CD4-positive, alpha-beta memory T cell (primary cell): ENCODE measurements at regions not wholly inside any gene's neighbourhood (a gene's known extent, or its start where the extent isn't known, plus 50 kb on each side); places are given as distances from the start of the nearest gene placed in this dataset.
"Not testable (repeated sequence)": the region's sequence is repeated elsewhere in the genome, so short reads cannot be mapped to it uniquely, and the experiment has no call there.

Source experiments
- CTCF ChIA-PET: fragments of 350-600 bp; sonication (Branson Sonifier 250); formaldehyde crosslinking; loops from one replicate; lab custom pipeline; 2021; ENCODE audit warnings: inconsistent platforms; ENCODE audit not compliant: partially characterized antibody; lab: Charles Lee
- POLR2A ChIA-PET: fragments of 350-600 bp; sonication (Branson Sonifier 250); formaldehyde crosslinking; loops from one replicate; lab custom pipeline; 2021; ENCODE audit not compliant: partially characterized antibody; lab: Charles Lee
- DNase-seq, 5 donors: peaks; one replicate each; pipeline versions ENCODE4 v3.0.0 to v3.0.0-alpha.2; 2020 to 2022; ENCODE audit warnings: mixed read lengths in 1 of 5
- H3K27ac ChIP-seq: one replicate; pipeline ENCODE4 v1.7.0; 2013; ENCODE audit warnings: low read depth, low read length
- H3K27me3 ChIP-seq: 2 replicates; pipeline ENCODE4 v1.7.0; 2013; ENCODE audit warnings: mild to moderate bottlenecking, low read length, moderate library complexity; ENCODE audit not compliant: insufficient read depth
- H3K36me3 ChIP-seq: 2 replicates; pipeline ENCODE4 v1.7.0; 2013; ENCODE audit warnings: mild to moderate bottlenecking, low read length, moderate library complexity; ENCODE audit not compliant: insufficient read depth
- H3K4me1 ChIP-seq: 2 replicates; pipeline ENCODE4 v1.7.0; 2013; ENCODE audit warnings: mild to moderate bottlenecking, low read length, moderate library complexity; ENCODE audit not compliant: insufficient read depth
- H3K4me3 ChIP-seq, 2 donors: one replicate each; pipeline ENCODE4 v1.7.0; 2013; ENCODE audit warnings: low read length in 2 of 2, mild to moderate bottlenecking in 1 of 2
- H3K9me3 ChIP-seq, 2 donors: one replicate each; pipeline ENCODE4 v1.7.0; 2013; ENCODE audit warnings: low read length in 2 of 2, control low read depth in 1 of 2; ENCODE audit not compliant: control insufficient read depth in 1 of 2
- H3K27ac Mint-ChIP-seq, 7 donors: one replicate each; pipeline ENCODE4 v1.8.0; 2020 to 2021; ENCODE audit warnings: mixed read lengths in 7 of 7, mild to moderate bottlenecking in 6 of 7, inconsistent platforms in 3 of 7, moderate library complexity in 3 of 7
- H3K27me3 Mint-ChIP-seq, 2 donors: one replicate each; pipeline ENCODE4 v1.8.0; 2020 to 2021; ENCODE audit warnings: mixed read lengths in 2 of 2
- H3K36me3 Mint-ChIP-seq, 2 donors: one replicate each; pipeline ENCODE4 v1.8.0; 2020 to 2021; ENCODE audit warnings: mixed read lengths in 2 of 2, inconsistent platforms in 1 of 2, mild to moderate bottlenecking in 1 of 2
- H3K4me1 Mint-ChIP-seq, 4 donors: one replicate each; pipeline ENCODE4 v1.8.0; 2020 to 2021; ENCODE audit warnings: mixed read lengths in 4 of 4, mild to moderate bottlenecking in 1 of 4
- H3K4me3 Mint-ChIP-seq, 8 donors: one replicate each; pipeline ENCODE4 v1.8.0; 2020 to 2021; ENCODE audit warnings: mixed read lengths in 8 of 8, mild to moderate bottlenecking in 7 of 8, moderate library complexity in 6 of 8, inconsistent platforms in 3 of 8
- H3K9me3 Mint-ChIP-seq, 8 donors: one replicate each; pipeline ENCODE4 v1.8.0; 2020 to 2021; ENCODE audit warnings: mixed read lengths in 8 of 8, mild to moderate bottlenecking in 5 of 8, inconsistent platforms in 3 of 8, moderate library complexity in 1 of 8
- intact Hi-C: fragments of 100-400 bp; cut with micrococcal nuclease; formaldehyde crosslinking; loops from one replicate; pipeline ENCODE4 v1.15.1; 2023

GRCh38 chr1:215432483-215433227 lies 134.4 kb upstream of the KCTD3 start:
- H3K27me3 ChIP-seq, H3K36me3 ChIP-seq, intact Hi-C loops, DNase-seq, H3K9me3 ChIP-seq, H3K27ac Mint-ChIP-seq, H3K27ac ChIP-seq, H3K4me1 Mint-ChIP-seq, POLR2A ChIA-PET, H3K4me3 Mint-ChIP-seq, H3K4me3 ChIP-seq, H3K4me1 ChIP-seq, CTCF ChIA-PET, H3K36me3 Mint-ChIP-seq, H3K27me3 Mint-ChIP-seq: not testable (repeated sequence)
- peaks cover 7 to 26% (median 10%) of the 10 kb centered on the region in 8 donors for H3K9me3 Mint-ChIP-seq

DNA sequence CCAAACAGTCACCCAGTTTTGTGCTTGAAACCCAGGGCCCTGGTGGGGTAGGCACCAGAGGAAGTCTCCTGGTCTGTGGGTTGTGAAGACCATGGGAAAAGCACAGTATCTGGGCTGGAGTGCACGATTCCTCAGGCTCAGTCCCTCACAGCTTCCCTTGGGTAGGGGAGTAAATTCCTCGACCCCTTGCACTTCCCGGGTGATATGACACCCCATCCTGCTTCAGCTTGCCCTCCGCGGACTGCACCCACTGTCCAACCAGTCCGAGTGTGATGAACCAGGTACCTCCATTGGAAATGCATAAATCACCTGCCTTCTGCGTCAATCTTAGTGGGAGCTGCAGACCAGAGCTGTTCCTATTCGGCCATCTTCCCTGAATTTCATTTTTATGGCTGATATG lies 133.9 kb upstream of the KCTD3 start:
- no peaks in the 10 kb centered on the region for H3K4me1 ChIP-seq
- no peaks in the 10 kb centered on the region for H3K27me3 ChIP-seq
- no peaks in the 10 kb centered on the region for H3K36me3 ChIP-seq
- Mint-ChIP-seq H3K36me3 (peaks cover 0 to 3% of the 10 kb centered on the region in 2 donors), H3K4me1 (no peaks in the 10 kb centered on the region), H3K27ac (no peak overlapping the region), H3K9me3 (peaks cover 2 to 30% (median 7%) of the 10 kb centered on the region in 8 donors), H3K27me3 (no peaks in the 10 kb centered on the region), H3K4me3 (no peak overlapping the region)
- H3K27ac ChIP-seq, result no peak overlapping the region
- H3K4me3 ChIP-seq, result no peak overlapping the region
- no peaks in the 10 kb centered on the region for H3K9me3 ChIP-seq
- DNase-seq, result no peak
- intact Hi-C loops, result no loop called here
- CTCF ChIA-PET, result no interaction called here
- POLR2A ChIA-PET, result no interaction called here

DNA sequence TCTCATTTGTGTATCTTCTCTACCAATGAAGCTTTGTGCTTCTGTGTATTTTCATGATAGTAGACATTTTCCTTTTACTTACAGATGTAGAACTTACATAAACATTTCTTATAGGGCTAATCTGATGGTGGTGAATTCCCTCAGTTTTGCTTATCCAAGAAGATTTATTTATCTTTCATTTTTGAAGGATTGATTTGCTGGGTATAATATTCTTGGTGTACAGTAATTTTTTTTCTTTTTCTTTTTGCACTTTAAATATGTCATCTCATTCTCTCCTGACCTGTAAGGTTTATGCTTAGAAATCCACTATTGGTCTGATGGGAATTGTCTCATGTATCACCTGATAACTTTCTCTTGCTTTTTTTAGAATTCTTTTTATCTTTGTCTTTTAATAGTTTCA lies 127.6 kb upstream of the KCTD3 start:
- peaks cover 6 to 47% (median 39%) of the 10 kb centered on the region in 8 donors for H3K9me3 Mint-ChIP-seq
- H3K36me3 Mint-ChIP-seq, result no peaks in the 10 kb centered on the region
- ChIA-PET CTCF (no interaction called here), POLR2A (no interaction called here)
- Histone ChIP-seq H3K9me3 (peaks cover 0 to 3% of the 10 kb centered on the region in 2 donors), H3K27me3 (no peaks in the 10 kb centered on the region), H3K4me1 (no peaks in the 10 kb centered on the region), H3K36me3 (no peaks in the 10 kb centered on the region), H3K27ac (no peak overlapping the region), H3K4me3 (no peak overlapping the region)
- intact Hi-C loops, result no loop called here
- no peak overlapping the region for H3K4me3 Mint-ChIP-seq
- H3K27ac Mint-ChIP-seq, result no peak overlapping the region
- H3K4me1 Mint-ChIP-seq, result no peaks in the 10 kb centered on the region
- DNase-seq, result no peak
- H3K27me3 Mint-ChIP-seq, result no peaks in the 10 kb centered on the region

DNA sequence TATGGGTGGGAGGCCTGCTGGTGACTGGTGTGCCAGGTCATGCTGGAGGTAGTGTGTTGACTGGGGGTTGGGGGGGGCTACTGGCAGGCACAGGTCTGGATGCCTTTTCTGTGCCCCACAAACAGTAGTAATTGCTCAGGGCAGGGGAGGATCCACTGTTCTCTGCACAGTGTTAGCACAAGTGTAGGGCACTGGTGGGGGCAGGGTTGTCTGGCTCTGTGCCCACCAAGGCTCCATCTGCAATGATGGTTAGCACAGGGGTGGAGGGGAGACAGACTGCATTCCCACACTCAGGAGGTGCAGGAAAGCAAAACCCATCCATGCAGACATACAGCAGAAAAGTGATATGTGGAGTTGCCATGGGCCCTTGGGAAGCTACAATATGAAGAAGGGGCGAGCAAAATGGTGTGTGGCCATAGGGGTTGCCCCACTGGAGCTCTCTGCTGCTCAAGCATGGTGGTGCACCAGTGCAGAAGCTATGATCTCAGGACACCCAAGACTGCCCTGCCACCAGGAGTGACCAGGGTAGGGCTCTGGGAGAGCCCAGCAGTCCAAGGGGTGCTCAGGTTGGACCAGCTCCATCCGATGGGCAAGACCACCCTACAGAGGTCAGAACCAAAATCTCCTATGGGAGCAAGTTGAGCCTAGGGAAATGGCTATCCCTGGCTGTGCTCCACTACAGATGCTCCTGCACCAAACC lies 122.2 kb upstream of the KCTD3 start:
- POLR2A ChIA-PET, result no interaction called here
- Mint-ChIP-seq H3K4me3 (no peak overlapping the region), H3K27me3 (no peaks in the 10 kb centered on the region), H3K27ac (no peak overlapping the region), H3K4me1 (no peaks in the 10 kb centered on the region), H3K9me3 (peaks cover under 1 to 28% (median 22%) of the 10 kb centered on the region in 8 donors), H3K36me3 (no peaks in the 10 kb centered on the region)
- CTCF ChIA-PET, result no interaction called here
- no peak overlapping the region for H3K4me3 ChIP-seq
- H3K9me3 ChIP-seq, result no peaks in the 10 kb centered on the region
- H3K27me3 ChIP-seq, result no peaks in the 10 kb centered on the region
- no peak overlapping the region for H3K27ac ChIP-seq
- no peaks in the 10 kb centered on the region for H3K36me3 ChIP-seq
- DNase-seq, result peak in 1 of 5 donors; percentile 10
- H3K4me1 ChIP-seq, result no peaks in the 10 kb centered on the region
- intact Hi-C loops, result no loop called here

- H3K27me3 ChIP-seq, H3K36me3 ChIP-seq, H3K27ac Mint-ChIP-seq, POLR2A ChIA-PET, H3K4me3 ChIP-seq, H3K9me3 ChIP-seq, H3K27me3 Mint-ChIP-seq, H3K36me3 Mint-ChIP-seq, intact Hi-C loops, H3K27ac ChIP-seq, H3K4me1 Mint-ChIP-seq, H3K4me3 Mint-ChIP-seq, H3K4me1 ChIP-seq, CTCF ChIA-PET, DNase-seq: not testable (repeated sequence)
- H3K9me3 Mint-ChIP-seq, result peaks cover 0 to 16% (median 5%) of the 10 kb centered on the region in 8 donors
Measured at GRCh38 chr1:215448014-215448413, 119.1 kb upstream of the KCTD3 start.

DNA sequence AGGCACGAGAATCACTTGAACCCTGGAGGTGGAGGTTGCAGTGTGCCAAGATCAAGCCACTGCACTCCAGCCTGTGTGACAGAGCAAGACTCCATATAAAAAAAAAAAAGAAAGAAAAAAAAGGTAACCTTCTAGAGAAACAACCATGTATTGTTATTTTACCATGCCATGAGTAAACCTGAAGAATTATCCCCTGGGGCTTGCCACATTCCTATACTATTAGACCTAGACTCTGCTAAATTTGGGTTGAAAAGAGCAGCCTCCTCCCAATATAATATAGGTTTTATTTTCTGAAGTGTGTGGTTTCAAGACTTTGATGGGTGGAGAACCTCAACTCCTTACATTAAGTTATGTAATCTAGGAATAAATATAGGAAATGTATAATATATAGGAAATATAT lies 118.0 kb upstream of the KCTD3 start:
- H3K36me3 Mint-ChIP-seq, H3K4me3 Mint-ChIP-seq, H3K36me3 ChIP-seq, H3K27ac Mint-ChIP-seq, H3K4me3 ChIP-seq, DNase-seq, intact Hi-C loops, H3K9me3 ChIP-seq, H3K27me3 ChIP-seq, POLR2A ChIA-PET, H3K4me1 Mint-ChIP-seq, H3K9me3 Mint-ChIP-seq, H3K27me3 Mint-ChIP-seq, CTCF ChIA-PET, H3K27ac ChIP-seq, H3K4me1 ChIP-seq: not testable (repeated sequence)

DNA sequence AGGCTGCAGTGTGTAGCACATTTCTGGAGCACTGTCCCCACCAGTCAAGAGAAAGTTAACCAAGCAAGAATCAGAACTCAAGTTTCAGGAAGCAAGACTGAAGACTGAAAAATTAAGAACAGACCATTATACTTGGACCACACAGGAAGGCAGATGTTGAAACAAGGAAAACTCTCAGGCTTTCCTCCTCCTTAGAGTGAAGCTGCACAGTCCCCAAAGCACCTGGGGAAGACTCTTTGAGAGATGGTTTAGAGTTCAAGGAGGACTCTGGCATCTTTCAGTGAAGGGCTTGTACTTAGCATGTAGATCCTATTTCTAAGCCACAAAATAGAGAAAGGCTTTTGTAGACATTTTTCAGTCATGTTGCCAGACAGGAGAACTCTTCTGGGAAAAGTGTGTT lies 113.7 kb upstream of the KCTD3 start:
- no peak overlapping the region for H3K4me3 ChIP-seq
- no peaks in the 10 kb centered on the region for H3K9me3 ChIP-seq
- H3K27ac ChIP-seq, result no peak overlapping the region
- H3K9me3 Mint-ChIP-seq, result peaks cover 0 to 5% (median 0%) of the 10 kb centered on the region in 8 donors
- DNase-seq, result no peak
- H3K27me3 ChIP-seq, result no peaks in the 10 kb centered on the region
- intact Hi-C loops, result no loop called here
- H3K36me3 ChIP-seq, result no peaks in the 10 kb centered on the region
- H3K36me3 Mint-ChIP-seq, result no peaks in the 10 kb centered on the region
- no peak overlapping the region for H3K4me3 Mint-ChIP-seq
- ChIA-PET POLR2A (no interaction called here), CTCF (no interaction called here)
- no peaks in the 10 kb centered on the region for H3K4me1 Mint-ChIP-seq
- no peak overlapping the region for H3K27ac Mint-ChIP-seq
- no peaks in the 10 kb centered on the region for H3K27me3 Mint-ChIP-seq
- H3K4me1 ChIP-seq, result no peaks in the 10 kb centered on the region
